Large intestine (tissue), 3 donors: ENCODE measurements at regions not wholly inside any gene's neighbourhood (a gene's known extent, or its start where the extent isn't known, plus 50 kb on each side); places are given as distances from the start of the nearest gene placed in this dataset.

ENCODE experiments used
- DNase-seq, 2 donors: peaks; one replicate each; pipeline versions ENCODE4 v3.0.0 to v3.0.0-alpha.2; 2013
- H3K27ac ChIP-seq: one replicate; pipeline ENCODE4 v1.5.1; 2013; ENCODE audit warnings: low read length
- H3K27me3 ChIP-seq: 2 replicates; pipeline ENCODE4 v1.6.1; 2013; ENCODE audit warnings: low read length; ENCODE audit not compliant: control insufficient read depth, insufficient read depth
- H3K36me3 ChIP-seq: 2 replicates; pipeline ENCODE4 v1.6.1; 2013; ENCODE audit warnings: low read length; ENCODE audit not compliant: control insufficient read depth, insufficient read depth
- H3K4me1 ChIP-seq: one replicate; pipeline ENCODE4 v1.6.1; 2013; ENCODE audit warnings: low read length; ENCODE audit not compliant: control insufficient read depth, insufficient read depth
- H3K4me3 ChIP-seq: one replicate; pipeline ENCODE4 v1.5.1; 2013; ENCODE audit warnings: low read length
- H3K9me3 ChIP-seq: one replicate; pipeline ENCODE4 v1.6.1; 2013; ENCODE audit warnings: mild to moderate bottlenecking, low read depth, low read length, moderate library complexity; ENCODE audit not compliant: control insufficient read depth
- WGBS: methylation state at CpG from one replicate; pipeline ENCODE4 v1.1.5; 2013; ENCODE audit warnings: low lambda C conversion rate; ENCODE audit not compliant: insufficient coverage; 5-methylcytosine and 5-hydroxymethylcytosine counted together

- no peaks in the 10 kb centered on the region for H3K27me3 ChIP-seq
- no peak overlapping the region for H3K27ac ChIP-seq
- no peaks in the 10 kb centered on the region for H3K4me1 ChIP-seq
- DNase-seq, result no peak
- no peak overlapping the region for H3K4me3 ChIP-seq
- no peaks in the 10 kb centered on the region for H3K36me3 ChIP-seq
- H3K9me3 ChIP-seq, result no peaks in the 10 kb centered on the region
- 37% methylated on average over 2 of the region's 2 CpGs for WGBS
Observed at GRCh38 chr7:52506325-52506724, 529.1 kb upstream of the POM121L12 start.

- 92% methylated on average over 2 of the region's 2 CpGs for WGBS
- H3K9me3 ChIP-seq, result no peaks in the 10 kb centered on the region
Observed at GRCh38 chr7:52504561-52504960, 530.9 kb upstream of the POM121L12 start.

GRCh38 chr7:52502281-52502680 lies 533.2 kb upstream of the POM121L12 start:
- no peaks in the 10 kb centered on the region for H3K36me3 ChIP-seq
- WGBS, result no CpG with 5 or more reads among the region's 4 CpGs
- DNase-seq, result no peak
- H3K4me3 ChIP-seq, result no peak overlapping the region
- H3K4me1 ChIP-seq, result no peaks in the 10 kb centered on the region
- no peaks in the 10 kb centered on the region for H3K27me3 ChIP-seq
- no peaks in the 10 kb centered on the region for H3K9me3 ChIP-seq
- no peak overlapping the region for H3K27ac ChIP-seq

More at GRCh38 chr7:52504561-52504960, 530.9 kb upstream of the POM121L12 start:
- Histone ChIP-seq H3K36me3 (no peaks in the 10 kb centered on the region), H3K27me3 (no peaks in the 10 kb centered on the region), H3K27ac (no peak overlapping the region), H3K4me1 (no peaks in the 10 kb centered on the region), H3K4me3 (no peak overlapping the region)
- no peak for DNase-seq

GRCh38 chr7:52501696-52502095 lies 533.7 kb upstream of the POM121L12 start:
- no peaks in the 10 kb centered on the region for H3K9me3 ChIP-seq
- no peak overlapping the region for H3K4me3 ChIP-seq
- no peak overlapping the region for H3K27ac ChIP-seq
- H3K36me3 ChIP-seq, result no peaks in the 10 kb centered on the region
- no peaks in the 10 kb centered on the region for H3K4me1 ChIP-seq
- WGBS, result 100% methylated on average over 1 of the region's 2 CpGs
- H3K27me3 ChIP-seq, result no peaks in the 10 kb centered on the region
- DNase-seq, result no peak

- Histone ChIP-seq H3K4me1 (no peaks in the 10 kb centered on the region), H3K4me3 (no peak overlapping the region), H3K9me3 (no peaks in the 10 kb centered on the region), H3K27ac (no peak overlapping the region), H3K27me3 (no peaks in the 10 kb centered on the region), H3K36me3 (no peaks in the 10 kb centered on the region)
- WGBS, result 40% methylated on average over 1 of the region's 3 CpGs
- DNase-seq, result no peak
Observed at GRCh38 chr7:52500841-52501240, 534.6 kb upstream of the POM121L12 start.

- Histone ChIP-seq H3K4me1 (no peaks in the 10 kb centered on the region), H3K4me3 (no peak overlapping the region), H3K27me3 (no peaks in the 10 kb centered on the region), H3K9me3 (no peaks in the 10 kb centered on the region), H3K36me3 (no peaks in the 10 kb centered on the region), H3K27ac (no peak overlapping the region)
- 33% methylated on average over 1 of the region's 1 CpG for WGBS
- DNase-seq, result no peak
Observed at GRCh38 chr7:52498366-52498765, 537.1 kb upstream of the POM121L12 start.

GRCh38 chr7:52486267-52486666 lies 549.2 kb upstream of the POM121L12 start:
- Histone ChIP-seq H3K27ac (no peak overlapping the region), H3K4me3 (no peak overlapping the region), H3K9me3 (no peaks in the 10 kb centered on the region), H3K27me3 (no peaks in the 10 kb centered on the region), H3K36me3 (no peaks in the 10 kb centered on the region), H3K4me1 (no peaks in the 10 kb centered on the region)
- no CpG with 5 or more reads among the region's 3 CpGs for WGBS
- no peak for DNase-seq

- DNase-seq, result no peak
- Histone ChIP-seq H3K4me1 (no peaks in the 10 kb centered on the region), H3K27me3 (no peaks in the 10 kb centered on the region), H3K27ac (no peak overlapping the region), H3K9me3 (no peaks in the 10 kb centered on the region), H3K36me3 (no peaks in the 10 kb centered on the region), H3K4me3 (no peak overlapping the region)
- 83% methylated on average over 1 of the region's 2 CpGs for WGBS
Observed at GRCh38 chr7:52482076-52482475, 553.4 kb upstream of the POM121L12 start.

GRCh38 chr7:52481571-52481970 lies 553.9 kb upstream of the POM121L12 start:
- no peak for DNase-seq
- Histone ChIP-seq H3K4me3 (no peak overlapping the region), H3K27ac (no peak overlapping the region), H3K4me1 (no peaks in the 10 kb centered on the region), H3K9me3 (no peaks in the 10 kb centered on the region), H3K36me3 (no peaks in the 10 kb centered on the region), H3K27me3 (no peaks in the 10 kb centered on the region)
- no CpG with 5 or more reads among the region's 2 CpGs for WGBS

GRCh38 chr7:52479990-52480389 lies 555.4 kb upstream of the POM121L12 start:
- no peaks in the 10 kb centered on the region for H3K9me3 ChIP-seq
- H3K36me3 ChIP-seq, result no peaks in the 10 kb centered on the region
- no peak overlapping the region for H3K4me3 ChIP-seq
- no peak overlapping the region for H3K27ac ChIP-seq
- no peaks in the 10 kb centered on the region for H3K27me3 ChIP-seq
- DNase-seq, result no peak
- no peaks in the 10 kb centered on the region for H3K4me1 ChIP-seq

GRCh38 chr7:52475001-52475582 lies 560.3 kb upstream of the POM121L12 start:
- no peak for DNase-seq

More at GRCh38 chr7:52475001-52475582, 560.3 kb upstream of the POM121L12 start:
- Histone ChIP-seq H3K27ac (no peak overlapping the region), H3K4me1 (no peaks in the 10 kb centered on the region), H3K36me3 (no peaks in the 10 kb centered on the region), H3K9me3 (no peaks in the 10 kb centered on the region), H3K27me3 (no peaks in the 10 kb centered on the region), H3K4me3 (no peak overlapping the region)
